OCI-LY7 (cell line): ENCODE measurements at regions not wholly inside any gene's neighbourhood (a gene's known extent, or its start where the extent isn't known, plus 50 kb on each side); places are given as distances from the start of the nearest gene placed in this dataset. TPM values are rescaled to one million over a fixed set of nuclear protein-coding genes. Genes with fewer than 3 reads are reported as not detected.
"Not testable (repeated sequence)": the region's sequence is repeated elsewhere in the genome, so short reads cannot be mapped to it uniquely, and the experiment has no call there.

Experiments
- BruUV-seq: library from RNA; stranded (reverse); fragments of 400-500 nt; replicated peaks from 2 replicates; lab custom pipeline; 2021; lab: Mats Ljungman, UMichigan
- CTCF ChIA-PET: fragments of 300-600 bp; sonication (Branson Sonifier 250); formaldehyde crosslinking; loops from one replicate; lab custom pipeline; 2022; ENCODE audit warnings: antibody characterized with exemption; ENCODE audit not compliant: unreplicated experiment; lab: Charles Lee
- POLR2A ChIA-PET: fragments of 300-600 bp; sonication (Branson Sonifier 250); formaldehyde crosslinking; loops from one replicate; lab custom pipeline; 2022; ENCODE audit warnings: antibody characterized with exemption; lab: Charles Lee
- DNase-seq: peaks from one replicate; pipeline ENCODE4 v3.0.0-alpha.2; 2015; ENCODE audit warnings: low spot score
- H2AFZ ChIP-seq: fragments of 200-600 bp; sonication (generic), shearing (Covaris generic); 2 replicates; pipeline ENCODE4 v1.6.1; 2014; ENCODE audit warnings: mild to moderate bottlenecking, antibody characterized with exemption, low read length, moderate library complexity
- H3K27ac ChIP-seq: fragments of 200-600 bp; sonication (generic); 2 replicates; pipeline ENCODE4 v1.5.1; 2014; ENCODE audit warnings: mixed run types, low read depth, mild to moderate bottlenecking, moderate library complexity, low read length, inconsistent platforms; ENCODE audit not compliant: poor library complexity, severe bottlenecking
- H3K36me3 ChIP-seq: fragments of 200-600 bp; sonication (generic); 2 replicates; pipeline ENCODE4 v1.6.1; 2014; ENCODE audit warnings: mild to moderate bottlenecking, antibody characterized with exemption, low read length, moderate library complexity, mixed read lengths; ENCODE audit not compliant: insufficient read depth
- H3K4me1 ChIP-seq: fragments of 200-600 bp; sonication (generic); 2 replicates; pipeline ENCODE4 v1.5.1; 2014; ENCODE audit warnings: mild to moderate bottlenecking, low read length; ENCODE audit not compliant: insufficient read depth, poor library complexity, severe bottlenecking
- H3K4me2 ChIP-seq: fragments of 200-600 bp; sonication (generic); 2 replicates; pipeline ENCODE4 v1.6.1; 2014; ENCODE audit warnings: mild to moderate bottlenecking, low read length
- H3K4me3 ChIP-seq: fragments of 200-600 bp; sonication (generic); 2 replicates; pipeline ENCODE4 v1.5.1; 2014; ENCODE audit warnings: mild to moderate bottlenecking, low read depth, low read length; ENCODE audit not compliant: poor library complexity, severe bottlenecking
- H3K79me2 ChIP-seq: fragments of 200-600 bp; sonication (generic); 2 replicates; pipeline ENCODE4 v1.6.1; 2016; ENCODE audit warnings: low read depth, mild to moderate bottlenecking, low read length, moderate library complexity, mixed read lengths; ENCODE audit not compliant: insufficient read depth
- H3K9me2 ChIP-seq: fragments of 200-600 bp; sonication (generic); 2 replicates; pipeline ENCODE4 v1.6.1; 2016; ENCODE audit warnings: mild to moderate bottlenecking, low read length, mixed read lengths; ENCODE audit not compliant: insufficient read depth
- H3K9me3 ChIP-seq: fragments of 200-600 bp; sonication (generic); 2 replicates; pipeline ENCODE4 v1.6.1; 2014; ENCODE audit warnings: mild to moderate bottlenecking, mixed run types, low read length, mixed read lengths
- H4K20me1 ChIP-seq: fragments of 200-600 bp; sonication (generic); 2 replicates; pipeline ENCODE4 v1.6.1; 2014; ENCODE audit warnings: mild to moderate bottlenecking, antibody characterized with exemption, low read length, moderate library complexity, mixed read lengths; ENCODE audit not compliant: insufficient read depth
- intact Hi-C: fragments of 100-400 bp; cut with micrococcal nuclease; formaldehyde crosslinking; loops from one replicate; pipeline ENCODE4 v1.10.0; 2022; ENCODE audit not compliant: unreplicated experiment
- small RNA-seq: library from RNA; depleted of rRNA; stranded (forward); fragments of <200 nt; gene quantifications from one replicate; pipeline ENCODE3, GENCODE V24; 2014
- TF ChIP-seq, protein P1 (sequence below): fragments of 200-600 bp; sonication (generic); conservative IDR thresholded peaks from 2 replicates; pipeline ENCODE4 v1.5.1; 2014; ENCODE audit warnings: mild to moderate bottlenecking, antibody characterized with exemption, low read length, moderate library complexity, mixed read lengths

GRCh38 chr16:33824736-33825135 is 365.3 kb downstream of the TP53TG3F start:
- H3K79me2 ChIP-seq, H3K9me2 ChIP-seq, H3K4me3 ChIP-seq, H3K9me3 ChIP-seq, H3K4me2 ChIP-seq, H3K36me3 ChIP-seq, intact Hi-C loops, CTCF ChIA-PET, H3K4me1 ChIP-seq, POLR2A ChIA-PET, DNase-seq, H2AFZ ChIP-seq, H4K20me1 ChIP-seq, H3K27ac ChIP-seq, BruUV-seq: not testable (repeated sequence)

GRCh38 chr16:33827522-33827921 is 368.1 kb downstream of the TP53TG3F start:
- CTCF ChIA-PET, BruUV-seq, intact Hi-C loops, H3K36me3 ChIP-seq, DNase-seq, H3K4me1 ChIP-seq, H3K9me3 ChIP-seq, H3K4me2 ChIP-seq, H3K27ac ChIP-seq, H3K79me2 ChIP-seq, H4K20me1 ChIP-seq, H3K9me2 ChIP-seq, H2AFZ ChIP-seq, POLR2A ChIA-PET, H3K4me3 ChIP-seq: not testable (repeated sequence)

DNA sequence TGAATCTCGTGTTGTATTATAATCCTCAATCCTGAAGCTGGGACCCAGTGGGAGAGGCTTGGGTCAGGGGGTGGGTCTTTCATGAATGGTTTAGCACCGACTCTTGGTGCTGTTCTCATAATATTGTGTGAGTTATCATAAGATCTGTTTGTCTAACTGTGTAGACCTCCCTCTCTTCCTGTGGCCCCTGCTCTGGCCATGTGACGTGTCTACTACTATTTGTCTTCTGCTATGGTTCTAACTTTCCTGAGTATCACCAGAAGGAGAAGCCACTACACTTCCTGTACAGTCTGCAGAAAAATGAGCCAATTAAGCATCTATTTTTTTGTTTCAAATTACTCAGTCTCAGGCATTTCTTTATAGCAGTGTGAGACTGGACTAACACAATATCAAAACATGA is 379.7 kb downstream of the TP53TG3F start:
- H3K79me2 ChIP-seq, CTCF ChIA-PET, POLR2A ChIA-PET, H3K9me2 ChIP-seq, DNase-seq, H3K4me3 ChIP-seq, H2AFZ ChIP-seq, H3K36me3 ChIP-seq, H3K9me3 ChIP-seq, H4K20me1 ChIP-seq, H3K4me1 ChIP-seq, BruUV-seq, H3K4me2 ChIP-seq, intact Hi-C loops, H3K27ac ChIP-seq: not testable (repeated sequence)

DNA sequence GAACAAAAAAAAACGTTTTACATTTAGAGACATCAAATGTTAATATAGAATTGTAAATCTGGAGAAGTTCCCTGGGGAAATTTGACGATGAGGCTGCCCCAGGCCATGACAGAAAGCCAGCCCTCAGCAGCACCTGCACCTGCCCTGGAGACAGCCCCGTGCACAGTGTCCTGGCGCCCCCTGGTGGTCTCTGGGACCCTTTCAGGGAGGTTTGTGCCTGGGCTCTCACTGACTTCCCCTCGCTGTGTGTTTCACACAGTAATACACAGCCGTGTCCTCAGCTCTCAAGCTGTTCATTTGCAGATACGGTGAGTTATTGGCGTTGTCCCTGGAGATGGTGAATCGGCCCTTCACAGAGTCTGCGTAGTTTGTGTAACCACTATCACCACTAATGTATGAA is 385.1 kb downstream of the TP53TG3F start:
- H3K4me1 ChIP-seq, CTCF ChIA-PET, H3K9me3 ChIP-seq, H3K36me3 ChIP-seq, BruUV-seq, POLR2A ChIA-PET, H3K79me2 ChIP-seq, H2AFZ ChIP-seq, H3K9me2 ChIP-seq, intact Hi-C loops, H3K4me2 ChIP-seq, H4K20me1 ChIP-seq, H3K27ac ChIP-seq, H3K4me3 ChIP-seq: not testable (repeated sequence)
- TF ChIP-seq, protein P1, sequence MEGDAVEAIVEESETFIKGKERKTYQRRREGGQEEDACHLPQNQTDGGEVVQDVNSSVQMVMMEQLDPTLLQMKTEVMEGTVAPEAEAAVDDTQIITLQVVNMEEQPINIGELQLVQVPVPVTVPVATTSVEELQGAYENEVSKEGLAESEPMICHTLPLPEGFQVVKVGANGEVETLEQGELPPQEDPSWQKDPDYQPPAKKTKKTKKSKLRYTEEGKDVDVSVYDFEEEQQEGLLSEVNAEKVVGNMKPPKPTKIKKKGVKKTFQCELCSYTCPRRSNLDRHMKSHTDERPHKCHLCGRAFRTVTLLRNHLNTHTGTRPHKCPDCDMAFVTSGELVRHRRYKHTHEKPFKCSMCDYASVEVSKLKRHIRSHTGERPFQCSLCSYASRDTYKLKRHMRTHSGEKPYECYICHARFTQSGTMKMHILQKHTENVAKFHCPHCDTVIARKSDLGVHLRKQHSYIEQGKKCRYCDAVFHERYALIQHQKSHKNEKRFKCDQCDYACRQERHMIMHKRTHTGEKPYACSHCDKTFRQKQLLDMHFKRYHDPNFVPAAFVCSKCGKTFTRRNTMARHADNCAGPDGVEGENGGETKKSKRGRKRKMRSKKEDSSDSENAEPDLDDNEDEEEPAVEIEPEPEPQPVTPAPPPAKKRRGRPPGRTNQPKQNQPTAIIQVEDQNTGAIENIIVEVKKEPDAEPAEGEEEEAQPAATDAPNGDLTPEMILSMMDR = peak; percentile 21; the same call in 1 of the 2 replicates
- DNase-seq = peak; percentile 0

Small RNA genes in the stretch of these regions (small RNA-seq; reads per million reads assigned to genes)
- gene AC136428.2 (not detected), gene ENPP7P13 (not detected)
